Astrocyte of the spinal cord (primary cell): ENCODE measurements at regions not wholly inside any gene's neighbourhood (a gene's known extent, or its start where the extent isn't known, plus 50 kb on each side); places are given as distances from the start of the nearest gene placed in this dataset.
"Not testable (repeated sequence)": the region's sequence is repeated elsewhere in the genome, so short reads cannot be mapped to it uniquely, and the experiment has no call there.

Source experiments
- DNase-seq: peaks from one replicate; pipeline ENCODE4 v3.0.0; 2011; ENCODE audit warnings: low read depth, low spot score
- H3K4me3 ChIP-seq: 2 replicates; pipeline ENCODE4 v1.5.1; 2011; ENCODE audit warnings: low read depth, mild to moderate bottlenecking, low read length, moderate library complexity
- CTCF ChIP-seq: IDR thresholded peaks from 2 replicates; pipeline ENCODE4 v1.5.1; 2012; ENCODE audit warnings: low read depth, mild to moderate bottlenecking, low read length, inconsistent platforms
- in situ Hi-C: cut with HindIII; loops from 2 replicates; pipeline ENCODE4 v1.10.0; 2017; ENCODE audit warnings: low sequenced_read_pairs

- in situ Hi-C loops = no loop called here
- no peak overlapping the region for H3K4me3 ChIP-seq
- TF ChIP-seq CTCF = no peak
- no peak for DNase-seq
Observed at GRCh38 chr7:84895563-84895962, 291.3 kb downstream of the SEMA3D start.

- DNase-seq, in situ Hi-C loops: not testable (repeated sequence)
Observed at GRCh38 chr7:84883570-84883969, 303.3 kb downstream of the SEMA3D start.

GRCh38 chr7:84880326-84880997 lies 306.4 kb downstream of the SEMA3D start:
- H3K4me3 ChIP-seq, in situ Hi-C loops, DNase-seq: not testable (repeated sequence)

More at GRCh38 chr7:84883570-84883969, 303.3 kb downstream of the SEMA3D start:
- not testable (repeated sequence) for H3K4me3 ChIP-seq

- in situ Hi-C loops = no loop called here
- H3K4me3 ChIP-seq = no peak overlapping the region
- no peak for TF ChIP-seq CTCF
- DNase-seq = no peak
Observed at GRCh38 chr7:84879570-84880325, 307.1 kb downstream of the SEMA3D start.

- no peak for TF ChIP-seq CTCF
Observed at GRCh38 chr7:84877943-84878570, 308.8 kb downstream of the SEMA3D start.

GRCh38 chr7:84876061-84876821 lies 310.6 kb downstream of the SEMA3D start:
- TF ChIP-seq CTCF = no peak
- no peak for DNase-seq
- H3K4me3 ChIP-seq = no peak overlapping the region
- in situ Hi-C loops = no loop called here

More at GRCh38 chr7:84877943-84878570, 308.8 kb downstream of the SEMA3D start:
- DNase-seq = no peak
- in situ Hi-C loops = no loop called here
- H3K4me3 ChIP-seq = no peak overlapping the region

- DNase-seq = no peak
- TF ChIP-seq CTCF = no peak
- H3K4me3 ChIP-seq = no peak overlapping the region
- in situ Hi-C loops = no loop called here
Observed at GRCh38 chr7:84865560-84865959, 321.3 kb downstream of the SEMA3D start.
